Transverse colon (tissue), 4 donors: ENCODE measurements at regions not wholly inside any gene's neighbourhood (a gene's known extent, or its start where the extent isn't known, plus 50 kb on each side); places are given as distances from the start of the nearest gene placed in this dataset.

Experiments used
- DNase-seq: peaks from one replicate; pipeline ENCODE4 v3.0.0-alpha.2; 2019
- H3K27ac ChIP-seq, 4 donors: fragments of 200-600 bp; sonication (generic); 2 replicates each; pipeline ENCODE4 v1.5.1; 2016 to 2018; ENCODE audit warnings: inconsistent platforms in 4 of 4
- H3K27me3 ChIP-seq: fragments of 200-600 bp; sonication (generic); 2 replicates; pipeline ENCODE4 v1.5.1; 2017; ENCODE audit warnings: inconsistent platforms
- H3K36me3 ChIP-seq, 4 donors: fragments of 200-600 bp; sonication (generic); 2 replicates each; pipeline ENCODE4 v1.5.1; 2017 to 2019; ENCODE audit warnings: inconsistent platforms in 4 of 4
- H3K4me1 ChIP-seq, 4 donors: fragments of 200-600 bp; sonication (generic); 2 replicates each; pipeline ENCODE4 v1.5.1; 2017 to 2020; ENCODE audit warnings: inconsistent platforms in 4 of 4
- H3K4me3 ChIP-seq, 4 donors: fragments of 200-600 bp; sonication (generic); 1 replicate in 1 of 4; 2 replicates in 3 of 4; pipeline versions ENCODE4 v1.5.1 to v1.6.1; 2017 to 2019; ENCODE audit warnings: inconsistent platforms in 4 of 4
- H3K9me3 ChIP-seq, 2 donors: fragments of 200-600 bp; sonication (generic); 2 replicates each; pipeline ENCODE4 v1.5.1; 2017 to 2019; ENCODE audit warnings: inconsistent platforms in 2 of 2
- CTCF ChIP-seq, 5 experiments: fragments of 200-600 bp in 3 of 5; fragments of 450-650 bp in 2 of 5; sonication (generic) in 3 of 5; IDR thresholded peaks; 1 replicate in 2 of 5; 2 replicates in 3 of 5; pipeline ENCODE4 v1.5.1; 2016 to 2017; ENCODE audit warnings: antibody characterized with exemption in 5 of 5, inconsistent platforms in 3 of 5, mild to moderate bottlenecking in 2 of 5, moderate library complexity in 1 of 5
- EP300 ChIP-seq: sonication (generic); formaldehyde crosslinking; IDR thresholded peaks from one replicate; pipeline ENCODE4 v1.6.1; 2017; ENCODE audit warnings: antibody characterized with exemption, low read depth
- POLR2A ChIP-seq: fragments of 450-650 bp; IDR thresholded peaks from one replicate; pipeline ENCODE4 v1.6.1; 2016; ENCODE audit warnings: antibody characterized with exemption, mild to moderate bottlenecking, moderate library complexity
- POLR2AphosphoS5 ChIP-seq, 3 donors: sonication (generic); formaldehyde crosslinking; IDR thresholded peaks; one replicate each; pipeline ENCODE4 v1.6.1; 2016; ENCODE audit warnings: antibody characterized with exemption in 3 of 3
- WGBS, 2 donors: methylation state at CpG; one replicate each; pipeline ENCODE4 v1.1.5; 2018; ENCODE audit warnings: low coverage in 1 of 2; 5-methylcytosine and 5-hydroxymethylcytosine counted together
- in situ Hi-C, 4 donors: fragments of 200-750 bp; cut with MboI; loops; one replicate each; pipeline versions ENCODE4 v1.15.0 to v1.15.1; 2017; ENCODE audit warnings: low sequenced_read_pairs in 3 of 4, low pct_ligation_motif_present in 1 of 4, low pct_unique_long_range_greater_than_20kb in 1 of 4
- intact Hi-C: fragments of 100-400 bp; cut with DNase I; formaldehyde crosslinking; loops from one replicate; pipeline ENCODE4 v1.15.1; 2023; ENCODE audit warnings: low total_unique reads

GRCh38 chr4:122100508-122100907 lies 51.6 kb upstream of the BLTP1 start:
- Histone ChIP-seq H3K27me3 (no peaks in the 10 kb centered on the region), H3K4me3 (no peak overlapping the region), H3K9me3 (no peaks in the 10 kb centered on the region), H3K36me3 (no peaks in the 10 kb centered on the region), H3K4me1 (no peaks in the 10 kb centered on the region), H3K27ac (no peak overlapping the region)
- in situ Hi-C loops, result no loop called here
- DNase-seq, result no peak
- intact Hi-C loops, result no loop called here
- WGBS, 2 donors, result 59 to 68% methylated on average over 2 of the region's 2 CpGs
- TF ChIP-seq POLR2AphosphoS5 (IDR thresholded peaks at IDR 0.05) (no peak), EP300 (no peak), CTCF (IDR thresholded peaks at IDR 0.05) (no peak), POLR2A (no peak)

GRCh38 chr4:122099896-122100295 lies 52.2 kb upstream of the BLTP1 start:
- H3K27ac ChIP-seq, result no peak overlapping the region
- DNase-seq, result no peak
- H3K9me3 ChIP-seq, result no peaks in the 10 kb centered on the region
- H3K4me3 ChIP-seq, result no peak overlapping the region
- no peaks in the 10 kb centered on the region for H3K4me1 ChIP-seq
- in situ Hi-C loops (no loop called here), intact Hi-C loops (no loop called here)
- no peaks in the 10 kb centered on the region for H3K27me3 ChIP-seq
- 86 to 87% methylated on average over 2 of the region's 2 CpGs for WGBS, 2 donors
- no peak for TF ChIP-seq EP300
- no peak for TF ChIP-seq POLR2AphosphoS5 (IDR thresholded peaks at IDR 0.05)
- TF ChIP-seq POLR2A, result no peak
- no peak for TF ChIP-seq CTCF (IDR thresholded peaks at IDR 0.05)
- H3K36me3 ChIP-seq, result no peaks in the 10 kb centered on the region

- in situ Hi-C loops, result no loop called here
- H3K27ac ChIP-seq, result no peak overlapping the region
- intact Hi-C loops, result no loop called here
- H3K4me1 ChIP-seq, result no peaks in the 10 kb centered on the region
- no peaks in the 10 kb centered on the region for H3K36me3 ChIP-seq
- H3K27me3 ChIP-seq, result no peaks in the 10 kb centered on the region
- H3K4me3 ChIP-seq, result no peak overlapping the region
- WGBS, 2 donors, result 59 to 65% methylated on average over 1 of the region's 1 CpG
- TF ChIP-seq EP300 (no peak), POLR2AphosphoS5 (IDR thresholded peaks at IDR 0.05) (no peak), POLR2A (no peak), CTCF (IDR thresholded peaks at IDR 0.05) (no peak)
- no peak for DNase-seq
- H3K9me3 ChIP-seq, result no peaks in the 10 kb centered on the region
These were observed 60.2 kb upstream of the BLTP1 start for GRCh38 chr4:122091836-122092405.

- Histone ChIP-seq H3K4me3 (no peak overlapping the region), H3K36me3 (no peaks in the 10 kb centered on the region), H3K9me3 (no peaks in the 10 kb centered on the region), H3K27ac (no peak overlapping the region), H3K4me1 (no peaks in the 10 kb centered on the region), H3K27me3 (no peaks in the 10 kb centered on the region)
- TF ChIP-seq POLR2AphosphoS5 (IDR thresholded peaks at IDR 0.05), result no peak
- TF ChIP-seq CTCF (IDR thresholded peaks at IDR 0.05), result no peak
- TF ChIP-seq EP300, result no peak
- TF ChIP-seq POLR2A, result no peak
- no peak for DNase-seq
- WGBS, 2 donors, result 62 to 80% methylated on average over 1 of the region's 1 CpG
- in situ Hi-C loops (no loop called here), intact Hi-C loops (no loop called here)
These were observed 60.7 kb upstream of the BLTP1 start for GRCh38 chr4:122091397-122091796.
